Keratinocyte (primary cell): ENCODE measurements at regions not wholly inside any gene's neighbourhood (a gene's known extent, or its start where the extent isn't known, plus 50 kb on each side); places are given as distances from the start of the nearest gene placed in this dataset.

Experiments used
- DNase-seq: peaks from one replicate; pipeline ENCODE4 v3.0.0-alpha.2; 2011; ENCODE audit warnings: low read depth, missing footprints, low spot score
- FAIRE-seq: peaks from 2 replicates; lab custom pipeline; 2011; peaks lifted over from hg19 to GRCh38; lab: Jason Lieb, UNC
- H2AFZ ChIP-seq: 2 replicates; pipeline ENCODE4 v1.6.0; 2012; ENCODE audit warnings: low read length, control low read depth, inconsistent platforms; ENCODE audit not compliant: control insufficient read depth
- H3K27ac ChIP-seq: 2 replicates; pipeline ENCODE4 v1.5.1; 2011; ENCODE audit warnings: low read length; ENCODE audit not compliant: control insufficient read depth, insufficient read depth
- H3K27me3 ChIP-seq: 3 replicates; pipeline ENCODE4 v1.6.0; 2011; ENCODE audit warnings: low read length; ENCODE audit not compliant: control insufficient read depth, insufficient read depth; ENCODE audit errors: extremely low read depth
- H3K36me3 ChIP-seq, 2 experiments: 2 replicates in 1 of 2; 3 replicates in 1 of 2; pipeline ENCODE4 v1.5.1; 2011; ENCODE audit warnings: low read length in 2 of 2, mild to moderate bottlenecking in 1 of 2; ENCODE audit not compliant: control insufficient read depth in 2 of 2, insufficient read depth in 2 of 2; ENCODE audit errors: extremely low read depth in 1 of 2
- H3K4me1 ChIP-seq: 3 replicates; pipeline ENCODE4 v1.5.1; 2011; ENCODE audit warnings: low read length; ENCODE audit not compliant: control insufficient read depth, insufficient read depth; ENCODE audit errors: extremely low read depth
- H3K4me2 ChIP-seq: 3 replicates; pipeline ENCODE4 v1.6.0; 2011; ENCODE audit warnings: low read depth, low read length; ENCODE audit not compliant: control insufficient read depth, insufficient read depth; ENCODE audit errors: extremely low read depth
- H3K4me3 ChIP-seq, 3 experiments: fragments of 200-600 bp in 1 of 3; sonication (generic) in 1 of 3; 2 replicates in 2 of 3; 3 replicates in 1 of 3; pipeline ENCODE4 v1.5.1; 2011 to 2016; ENCODE audit warnings: low read length in 3 of 3, mild to moderate bottlenecking in 3 of 3, control low read depth in 2 of 3, inconsistent platforms in 1 of 3, low read depth in 1 of 3, mixed read lengths in 1 of 3, mixed run types in 1 of 3, moderate library complexity in 1 of 3; ENCODE audit not compliant: control insufficient read depth in 2 of 3, insufficient read depth in 2 of 3; ENCODE audit errors: extremely low read depth in 1 of 3
- H3K79me2 ChIP-seq: 2 replicates; pipeline ENCODE4 v1.6.0; 2012; ENCODE audit warnings: low read length; ENCODE audit not compliant: control insufficient read depth, insufficient read depth
- H3K9ac ChIP-seq: 3 replicates; pipeline ENCODE4 v1.6.0; 2011; ENCODE audit warnings: low read length; ENCODE audit not compliant: control insufficient read depth, insufficient read depth; ENCODE audit errors: extremely low read depth
- H3K9me1 ChIP-seq: 3 replicates; pipeline ENCODE4 v1.6.0; 2011; ENCODE audit warnings: low read length; ENCODE audit not compliant: control insufficient read depth, insufficient read depth; ENCODE audit errors: extremely low read depth
- H3K9me3 ChIP-seq: 2 replicates; pipeline ENCODE4 v1.5.1; 2012; ENCODE audit warnings: low read depth, low read length; ENCODE audit not compliant: control insufficient read depth
- H4K20me1 ChIP-seq: 3 replicates; pipeline ENCODE4 v1.6.0; 2011; ENCODE audit warnings: low read length; ENCODE audit not compliant: control insufficient read depth, insufficient read depth; ENCODE audit errors: extremely low read depth
- CTCF ChIP-seq, 3 experiments: IDR thresholded peaks in 1 of 3; conservative IDR thresholded peaks in 1 of 3; optimal IDR thresholded peaks in 1 of 3; 2 replicates in 2 of 3; 3 replicates in 1 of 3; pipeline versions ENCODE3 to v1.5.1; 2011; ENCODE audit warnings: low read length in 3 of 3, mild to moderate bottlenecking in 3 of 3, moderate library complexity in 2 of 3, control low read depth in 1 of 3, inconsistent platforms in 1 of 3; ENCODE audit not compliant: insufficient read depth in 2 of 3; ENCODE audit errors: extremely low read depth in 1 of 3
- EZH2 ChIP-seq: IDR thresholded peaks from one replicate; pipeline ENCODE4 v1.6.1; 2012; ENCODE audit warnings: inconsistent platforms, mild to moderate bottlenecking, low read length, moderate library complexity
- dilution Hi-C: fragments of 300-500 bp; cut with MboI; formaldehyde crosslinking; loops from one replicate; pipeline ENCODE4 v1.7.0; 2020; ENCODE audit warnings: low sequenced_read_pairs; ENCODE audit not compliant: extremely low pct_ligation_motif_present

- H3K9ac ChIP-seq = peak overlapping the region; percentile 24
Measured at GRCh38 chr6:44057931-44058616, 69.2 kb downstream of the MRPL14 start.

GRCh38 chr6:44057238-44057930 is 69.9 kb downstream of the MRPL14 start:
- no peak overlapping the region for H3K4me3 ChIP-seq
- no peaks in the 10 kb centered on the region for H3K27me3 ChIP-seq
- no peaks in the 10 kb centered on the region for H3K36me3 ChIP-seq
- H3K9me1 ChIP-seq = no peaks in the 10 kb centered on the region
- peaks cover 54% of the 10 kb centered on the region for H3K4me1 ChIP-seq
- no peak overlapping the region for H3K9ac ChIP-seq
- no peak for TF ChIP-seq CTCF (optimal IDR thresholded peaks at IDR 0.05 in 1 of 3, IDR thresholded peaks at IDR 0.05 in 1 of 3, conservative IDR thresholded peaks at IDR 0.05 in 1 of 3; ENCODE audit: extremely low read depth in 1 of 3, insufficient read depth in 2 of 3, low read length in 3 of 3)
- no peak for TF ChIP-seq EZH2
- dilution Hi-C loops = no loop called here
- no peaks in the 10 kb centered on the region for H3K9me3 ChIP-seq
- DNase-seq = no peak
- no peak overlapping the region for H3K27ac ChIP-seq
- H3K79me2 ChIP-seq = no peaks in the 10 kb centered on the region
- no peaks in the 10 kb centered on the region for H4K20me1 ChIP-seq
- peak overlapping the region; percentile 34 for H3K4me2 ChIP-seq
- H2AFZ ChIP-seq = no peak overlapping the region
- FAIRE-seq = no peak

More at GRCh38 chr6:44057931-44058616, 69.2 kb downstream of the MRPL14 start:
- no peaks in the 10 kb centered on the region for H3K36me3 ChIP-seq
- TF ChIP-seq EZH2 (no peak), CTCF (optimal IDR thresholded peaks at IDR 0.05 in 1 of 3, IDR thresholded peaks at IDR 0.05 in 1 of 3, conservative IDR thresholded peaks at IDR 0.05 in 1 of 3; ENCODE audit: extremely low read depth in 1 of 3, insufficient read depth in 2 of 3, low read length in 3 of 3) (no peak)
- peaks cover 60% of the 10 kb centered on the region for H3K4me1 ChIP-seq
- dilution Hi-C loops = no loop called here
- no peaks in the 10 kb centered on the region for H3K27me3 ChIP-seq
- no peaks in the 10 kb centered on the region for H4K20me1 ChIP-seq
- H3K9me1 ChIP-seq = no peaks in the 10 kb centered on the region
- H3K9me3 ChIP-seq = no peaks in the 10 kb centered on the region
- no peak overlapping the region for H2AFZ ChIP-seq
- FAIRE-seq (no peak), DNase-seq (no peak)
- no peaks in the 10 kb centered on the region for H3K79me2 ChIP-seq
- H3K4me3 ChIP-seq = no peak overlapping the region
- H3K27ac ChIP-seq = peak overlapping the region; percentile 64
- peak overlapping the region; percentile 52 for H3K4me2 ChIP-seq
